IgD-negative memory B cell (primary cell): ENCODE measurements at regions not wholly inside any gene's neighbourhood (a gene's known extent, or its start where the extent isn't known, plus 50 kb on each side); places are given as distances from the start of the nearest gene placed in this dataset.
A peak's percentile ranks its signal among the peaks of the same experiment; 100 is the strongest.
"Not testable (repeated sequence)": the region's sequence is repeated elsewhere in the genome, so short reads cannot be mapped to it uniquely, and the experiment has no call there.

Experiments used
- H3K27ac Mint-ChIP-seq, 3 donors: one replicate each; pipeline ENCODE4 v1.8.0; 2020 to 2022; ENCODE audit warnings: mild to moderate bottlenecking in 3 of 3, mixed read lengths in 3 of 3, moderate library complexity in 1 of 3
- H3K27me3 Mint-ChIP-seq: one replicate; pipeline ENCODE4 v1.8.0; 2021; ENCODE audit warnings: mixed read lengths
- H3K36me3 Mint-ChIP-seq: one replicate; pipeline ENCODE4 v1.8.0; 2020; ENCODE audit warnings: mild to moderate bottlenecking, mixed read lengths
- H3K4me1 Mint-ChIP-seq, 3 donors: one replicate each; pipeline ENCODE4 v1.8.0; 2020 to 2022; ENCODE audit warnings: mixed read lengths in 3 of 3, mild to moderate bottlenecking in 1 of 3
- H3K4me3 Mint-ChIP-seq, 4 donors: one replicate each; pipeline ENCODE4 v1.8.0; 2020 to 2022; ENCODE audit warnings: mild to moderate bottlenecking in 4 of 4, mixed read lengths in 4 of 4, moderate library complexity in 3 of 4
- H3K9me3 Mint-ChIP-seq, 3 donors: one replicate each; pipeline ENCODE4 v1.8.0; 2020 to 2021; ENCODE audit warnings: mixed read lengths in 3 of 3, mild to moderate bottlenecking in 1 of 3

DNA sequence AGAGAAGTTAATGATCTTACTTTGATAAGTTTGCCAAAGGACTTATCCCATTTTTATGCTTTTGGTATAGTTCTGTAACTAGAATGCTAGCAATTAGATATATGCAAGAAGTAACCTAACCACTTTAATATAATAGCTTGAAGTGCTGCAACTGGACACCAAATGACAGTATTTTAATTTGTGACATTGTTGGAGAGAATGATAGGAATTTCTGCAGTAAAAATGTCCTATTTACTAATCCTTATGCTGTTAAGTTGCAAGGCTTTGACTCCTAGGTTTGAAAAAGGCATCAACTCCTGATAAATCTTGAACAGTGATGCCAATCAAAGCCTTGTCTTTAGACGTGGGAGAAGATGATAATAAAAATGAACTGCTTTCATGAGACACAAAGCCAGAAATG lies 726.0 kb upstream of the GJE1 start:
- H3K27me3 Mint-ChIP-seq: peaks cover 5% of the 10 kb centered on the region
- peaks cover 0 to 7% (median 4%) of the 10 kb centered on the region in 3 donors for H3K4me1 Mint-ChIP-seq
- H3K27ac Mint-ChIP-seq: no peak overlapping the region
- H3K9me3 Mint-ChIP-seq: peaks cover 8 to 24% (median 13%) of the 10 kb centered on the region in 3 donors
- H3K4me3 Mint-ChIP-seq: no peak overlapping the region
- H3K36me3 Mint-ChIP-seq: no peaks in the 10 kb centered on the region

DNA sequence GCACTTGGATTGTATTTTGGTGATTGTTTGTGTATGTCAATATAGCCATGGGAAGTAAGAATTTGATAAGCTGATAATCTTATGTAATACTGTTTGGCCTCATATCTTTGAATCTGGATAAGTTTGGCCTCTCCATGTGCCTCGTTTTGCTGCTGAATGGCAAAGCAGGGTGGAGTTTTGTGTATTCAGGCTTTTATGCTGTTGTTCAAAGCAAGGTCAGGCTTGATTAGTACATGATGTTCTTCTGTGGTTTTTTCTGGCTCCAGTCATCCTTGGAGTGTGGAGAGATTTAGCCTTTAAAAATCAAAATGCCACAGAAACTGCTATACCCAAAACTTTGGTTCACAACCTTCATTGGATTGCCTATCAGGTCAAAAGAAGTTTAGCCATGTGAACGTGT lies 728.9 kb upstream of the GJE1 start:
- Mint-ChIP-seq H3K36me3 (no peaks in the 10 kb centered on the region), H3K27ac (no peak overlapping the region), H3K4me1 (peaks cover 0 to 7% (median 4%) of the 10 kb centered on the region in 3 donors), H3K9me3 (peaks cover 3 to 10% (median 9%) of the 10 kb centered on the region in 3 donors), H3K4me3 (no peak overlapping the region), H3K27me3 (peaks cover 3% of the 10 kb centered on the region)

DNA sequence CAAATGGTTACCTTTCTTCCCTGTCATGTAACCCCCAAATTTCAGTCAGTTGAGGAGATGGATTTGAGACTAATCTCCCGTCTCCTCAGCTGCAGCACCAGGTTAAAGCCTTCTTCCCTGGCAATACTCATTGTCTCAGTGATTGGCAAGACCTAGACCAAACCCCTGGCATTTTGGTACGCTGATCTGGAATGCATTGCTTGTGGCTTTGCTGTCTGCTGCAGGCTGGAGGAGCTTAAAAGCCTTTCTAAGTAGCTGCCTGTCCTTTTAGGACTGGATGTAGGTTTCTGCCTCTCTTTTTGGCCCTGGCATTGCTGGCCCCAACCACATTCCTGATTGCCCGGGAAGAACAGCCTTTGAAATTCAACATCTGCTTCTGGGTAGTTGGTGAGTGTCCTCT lies 729.6 kb upstream of the GJE1 start:
- Mint-ChIP-seq H3K9me3 (peaks cover 3% of the 10 kb centered on the region in 3 donors), H3K36me3 (no peaks in the 10 kb centered on the region), H3K4me3 (no peak overlapping the region), H3K4me1 (peaks cover 0 to 7% (median 4%) of the 10 kb centered on the region in 3 donors), H3K27me3 (peaks cover 3% of the 10 kb centered on the region), H3K27ac (peak overlapping the region in 1 of 3 donors; percentile 21)

DNA sequence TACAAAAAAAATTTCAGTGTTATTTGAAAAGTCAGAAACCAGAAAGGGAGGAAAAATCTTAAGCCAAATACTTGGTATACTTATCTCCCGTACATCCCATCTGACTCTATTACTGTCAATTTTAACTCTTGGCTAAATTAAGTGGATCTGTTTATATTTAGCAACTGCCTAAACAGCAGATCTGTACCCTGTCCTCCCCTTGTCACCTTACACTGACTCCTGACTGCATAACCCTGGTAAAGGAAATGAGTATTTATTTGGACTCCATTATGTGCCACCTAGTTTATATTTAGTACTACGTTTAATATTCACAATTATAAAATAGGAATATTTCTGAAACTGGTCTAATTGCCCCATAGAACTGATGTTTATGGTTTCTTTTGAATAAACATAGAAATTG lies 730.2 kb upstream of the GJE1 start:
- peaks cover under 1 to 3% (median 3%) of the 10 kb centered on the region in 3 donors for H3K9me3 Mint-ChIP-seq
- H3K4me1 Mint-ChIP-seq: peaks cover 0 to 7% (median 4%) of the 10 kb centered on the region in 3 donors
- H3K27me3 Mint-ChIP-seq: peaks cover 3% of the 10 kb centered on the region
- no peak overlapping the region for H3K27ac Mint-ChIP-seq
- H3K36me3 Mint-ChIP-seq: no peaks in the 10 kb centered on the region
- H3K4me3 Mint-ChIP-seq: no peak overlapping the region

DNA sequence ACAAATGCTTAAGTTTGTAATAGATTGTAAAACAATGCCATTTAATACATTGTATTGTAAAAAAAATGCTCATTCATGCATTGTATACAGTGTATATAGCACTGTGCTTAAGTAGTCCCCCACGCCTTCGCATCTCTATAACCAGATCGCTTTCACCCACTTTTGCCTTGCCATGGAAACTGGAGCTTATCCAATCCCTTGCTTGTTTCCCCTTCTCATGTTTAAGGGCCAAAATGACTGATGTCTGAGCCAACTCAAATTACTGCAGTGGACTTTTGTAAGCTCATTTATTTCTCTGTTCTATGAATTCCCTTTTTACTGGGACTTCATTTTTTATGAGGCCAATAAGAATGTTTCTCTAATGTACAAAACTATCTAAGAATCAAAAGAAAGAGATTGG lies 730.9 kb upstream of the GJE1 start:
- H3K4me1 Mint-ChIP-seq: peaks cover 0 to 7% (median 4%) of the 10 kb centered on the region in 3 donors
- H3K27ac Mint-ChIP-seq: no peak overlapping the region
- no peak overlapping the region for H3K4me3 Mint-ChIP-seq
- H3K36me3 Mint-ChIP-seq: no peaks in the 10 kb centered on the region
- H3K27me3 Mint-ChIP-seq: peaks cover 3% of the 10 kb centered on the region
- peaks cover 0 to 2% (median 0%) of the 10 kb centered on the region in 3 donors for H3K9me3 Mint-ChIP-seq

DNA sequence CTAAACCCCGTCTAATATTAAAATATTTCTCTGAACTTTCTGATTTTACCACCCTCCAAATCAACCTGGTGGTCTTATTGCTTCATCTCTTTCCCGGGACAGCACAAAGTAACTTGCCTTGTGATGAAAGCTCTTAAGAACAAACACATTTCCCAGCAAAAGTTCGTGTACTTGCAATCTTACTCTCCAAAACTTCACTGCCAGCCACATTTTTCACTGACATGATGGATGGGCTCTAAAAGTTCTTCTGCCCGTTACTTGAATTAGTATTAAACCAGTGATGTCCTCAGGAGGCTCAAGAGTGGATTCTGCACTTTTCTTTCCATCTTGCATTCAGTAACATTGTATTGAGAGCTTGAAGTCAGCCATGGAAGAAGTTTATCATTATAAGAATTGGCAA lies 731.6 kb upstream of the GJE1 start:
- Mint-ChIP-seq H3K36me3 (no peaks in the 10 kb centered on the region), H3K4me3 (no peak overlapping the region), H3K27me3 (peaks cover 3% of the 10 kb centered on the region), H3K4me1 (peaks cover 0 to 7% (median 4%) of the 10 kb centered on the region in 3 donors), H3K9me3 (no peaks in the 10 kb centered on the region), H3K27ac (no peak overlapping the region)

DNA sequence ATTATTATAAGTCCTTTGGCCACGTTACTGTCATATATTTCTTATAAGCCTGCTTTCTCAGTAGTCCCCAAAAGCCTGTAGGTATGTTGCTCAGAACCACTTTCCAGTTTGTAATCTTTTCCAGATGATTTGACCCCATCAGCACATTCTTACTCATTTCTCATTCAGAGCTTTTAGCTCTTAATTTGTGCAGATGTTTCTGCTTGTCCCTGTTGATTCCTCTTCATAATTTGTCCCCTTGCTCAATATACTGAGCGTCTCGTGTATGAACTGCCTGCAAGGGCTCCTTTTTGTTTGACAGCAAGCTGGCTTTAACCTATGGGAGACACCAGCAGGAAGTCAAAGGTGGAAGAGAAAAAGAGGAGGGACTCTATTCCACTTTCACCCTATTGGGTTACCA lies 733.8 kb upstream of the GJE1 start:
- H3K27ac Mint-ChIP-seq: no peak overlapping the region
- H3K36me3 Mint-ChIP-seq: no peaks in the 10 kb centered on the region
- H3K4me1 Mint-ChIP-seq: peaks cover 0 to 7% (median 4%) of the 10 kb centered on the region in 3 donors
- peaks cover 3% of the 10 kb centered on the region for H3K27me3 Mint-ChIP-seq
- H3K4me3 Mint-ChIP-seq: no peak overlapping the region
- no peaks in the 10 kb centered on the region for H3K9me3 Mint-ChIP-seq

DNA sequence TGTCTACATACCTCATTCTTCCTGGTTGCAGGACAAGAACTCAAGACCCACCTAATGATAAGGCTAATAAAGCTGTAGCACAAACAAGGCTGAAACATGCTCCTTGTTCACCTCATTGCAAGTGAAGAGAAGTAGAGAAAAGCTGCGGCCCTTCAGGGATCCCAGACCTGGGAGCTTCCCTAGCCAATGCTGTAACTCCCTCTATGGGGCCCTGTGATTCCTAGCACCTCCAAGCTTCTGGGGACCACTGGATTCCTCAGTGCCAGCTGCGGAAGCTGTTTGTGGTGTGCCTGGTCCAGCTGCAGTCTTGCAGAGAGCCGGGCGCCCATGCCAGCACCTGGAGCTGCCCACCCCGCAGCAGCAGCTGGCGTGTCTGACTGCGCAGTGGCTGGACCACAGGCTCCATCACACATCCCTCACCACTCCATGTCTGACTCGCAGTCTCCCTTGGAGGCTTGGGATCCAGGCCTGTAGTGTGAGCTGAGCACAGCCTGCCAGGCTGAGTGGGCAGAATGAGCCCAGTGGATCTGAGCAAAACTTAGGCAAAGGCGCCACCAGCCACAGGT lies 737.2 kb upstream of the GJE1 start:
- H3K9me3 Mint-ChIP-seq: no peaks in the 10 kb centered on the region
- H3K4me1 Mint-ChIP-seq: peaks cover 0 to 7% (median 2%) of the 10 kb centered on the region in 3 donors
- no peak overlapping the region for H3K27ac Mint-ChIP-seq
- H3K27me3 Mint-ChIP-seq: peaks cover 2% of the 10 kb centered on the region
- no peak overlapping the region for H3K4me3 Mint-ChIP-seq
- H3K36me3 Mint-ChIP-seq: no peaks in the 10 kb centered on the region

DNA sequence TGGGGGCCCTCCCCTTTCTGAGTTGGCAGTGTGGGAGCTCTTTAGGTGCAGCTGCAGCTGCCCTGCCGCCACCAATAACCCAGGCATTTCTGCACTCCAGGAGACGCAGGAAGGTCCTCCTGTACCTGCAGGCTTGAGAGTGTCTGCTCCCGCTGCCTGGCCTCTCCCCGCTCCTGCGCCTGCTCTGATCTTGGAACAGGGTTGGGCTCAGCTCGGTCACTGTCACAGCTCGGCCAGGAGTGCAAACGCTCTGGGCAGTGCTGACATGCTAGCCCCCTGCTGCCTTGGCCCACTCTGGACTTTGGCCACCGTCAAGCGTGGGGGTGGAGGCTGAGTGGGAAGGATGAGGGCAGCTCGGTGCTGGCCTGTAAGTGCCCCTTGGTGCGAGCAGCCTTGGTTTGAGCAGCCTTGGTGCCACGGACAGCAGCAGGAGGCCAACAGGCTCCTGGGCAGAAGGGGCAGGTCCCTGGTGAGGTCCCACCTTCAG lies 738.1 kb upstream of the GJE1 start:
- H3K36me3 Mint-ChIP-seq: no peaks in the 10 kb centered on the region
- H3K4me3 Mint-ChIP-seq: no peak overlapping the region
- peaks cover 0 to 9% (median 2%) of the 10 kb centered on the region in 3 donors for H3K4me1 Mint-ChIP-seq
- peaks cover 2% of the 10 kb centered on the region for H3K27me3 Mint-ChIP-seq
- H3K9me3 Mint-ChIP-seq: no peaks in the 10 kb centered on the region
- H3K27ac Mint-ChIP-seq: no peak overlapping the region

DNA sequence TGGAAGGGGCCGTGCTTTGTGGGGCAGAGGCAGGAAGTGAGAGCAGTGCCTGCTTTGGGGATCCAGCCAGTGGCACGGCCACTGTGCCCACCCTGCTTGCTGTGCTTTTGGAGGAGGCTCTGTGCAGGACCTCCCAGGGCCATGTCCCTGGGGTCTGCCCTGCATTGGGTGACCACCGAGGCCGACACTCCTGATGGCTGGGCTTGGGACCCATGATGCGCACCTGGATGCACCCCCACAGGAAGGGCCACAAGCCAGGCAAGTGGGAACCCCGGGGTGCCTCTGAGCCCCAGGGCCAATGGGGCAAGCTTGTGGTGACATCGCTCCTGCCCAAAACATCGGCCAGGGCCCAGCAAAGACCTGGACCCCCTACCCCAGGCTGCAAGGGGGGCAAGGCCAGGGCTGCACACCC lies 738.6 kb upstream of the GJE1 start:
- Mint-ChIP-seq H3K36me3 (no peaks in the 10 kb centered on the region), H3K27ac (no peak overlapping the region), H3K4me1 (peaks cover 0 to 11% (median 2%) of the 10 kb centered on the region in 3 donors), H3K27me3 (peaks cover 2% of the 10 kb centered on the region), H3K9me3 (no peaks in the 10 kb centered on the region), H3K4me3 (no peak overlapping the region)

DNA sequence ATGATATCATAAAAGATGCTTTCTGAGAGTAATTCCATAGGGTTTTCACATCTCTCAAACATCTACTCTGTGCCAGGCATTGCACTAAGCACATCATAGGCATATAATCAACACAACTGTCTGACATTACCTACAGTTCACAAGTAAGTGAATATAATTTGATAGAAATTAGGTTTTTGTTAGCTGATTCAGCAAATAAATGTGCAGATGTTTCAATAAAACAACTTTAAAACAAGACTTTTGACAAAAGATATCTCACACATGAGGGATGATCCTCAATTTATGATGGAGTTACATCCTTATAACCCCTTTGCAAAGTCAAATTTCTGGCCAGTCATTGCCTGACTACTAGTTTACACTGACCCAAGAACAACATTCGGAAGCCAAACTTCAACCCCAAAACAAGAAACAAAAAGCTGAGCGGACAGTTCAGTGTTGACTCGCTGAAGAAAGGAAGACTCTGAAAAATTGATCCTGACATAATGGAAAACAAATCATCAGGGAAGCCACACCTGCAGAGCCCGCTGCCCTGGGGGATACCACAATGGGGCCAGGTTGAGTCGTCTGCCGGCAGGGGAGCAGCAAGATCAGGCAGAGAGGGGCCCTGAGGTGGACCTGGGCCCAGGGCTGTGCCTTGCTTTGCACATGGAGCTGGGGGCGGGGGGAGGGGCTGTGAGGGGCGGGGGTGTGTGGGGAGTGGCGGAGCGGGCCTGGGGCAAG lies 739.2 kb upstream of the GJE1 start:
- H3K9me3 Mint-ChIP-seq: peaks cover 0 to 2% (median 0%) of the 10 kb centered on the region in 3 donors
- no peaks in the 10 kb centered on the region for H3K36me3 Mint-ChIP-seq
- H3K4me1 Mint-ChIP-seq: peaks cover 0 to 11% (median 2%) of the 10 kb centered on the region in 3 donors
- H3K27me3 Mint-ChIP-seq: peaks cover 2% of the 10 kb centered on the region
- no peak overlapping the region for H3K27ac Mint-ChIP-seq
- no peak overlapping the region for H3K4me3 Mint-ChIP-seq

DNA sequence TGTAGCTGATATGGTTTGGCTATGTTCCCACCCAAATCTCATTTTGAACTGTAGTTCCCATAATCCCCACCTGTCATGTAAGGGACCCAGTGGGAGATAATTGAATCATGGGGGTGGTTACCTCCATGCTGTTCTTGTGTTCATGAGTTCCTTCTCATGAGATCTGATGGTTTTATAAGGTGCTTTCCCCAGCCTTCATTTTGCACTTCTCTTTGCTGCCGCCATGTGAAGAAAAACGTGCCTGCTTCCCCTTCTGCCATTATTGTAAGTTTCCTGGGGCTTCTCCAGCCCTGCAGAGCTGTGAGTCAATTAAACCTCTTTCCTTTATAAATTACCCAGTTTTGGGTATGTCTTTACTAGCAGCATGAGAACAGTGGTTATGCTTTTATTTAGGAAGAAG lies 741.6 kb upstream of the GJE1 start:
- H3K9me3 Mint-ChIP-seq, H3K4me3 Mint-ChIP-seq, H3K36me3 Mint-ChIP-seq, H3K27ac Mint-ChIP-seq, H3K27me3 Mint-ChIP-seq: not testable (repeated sequence)
- peaks cover 2 to 11% (median 4%) of the 10 kb centered on the region in 3 donors for H3K4me1 Mint-ChIP-seq

DNA sequence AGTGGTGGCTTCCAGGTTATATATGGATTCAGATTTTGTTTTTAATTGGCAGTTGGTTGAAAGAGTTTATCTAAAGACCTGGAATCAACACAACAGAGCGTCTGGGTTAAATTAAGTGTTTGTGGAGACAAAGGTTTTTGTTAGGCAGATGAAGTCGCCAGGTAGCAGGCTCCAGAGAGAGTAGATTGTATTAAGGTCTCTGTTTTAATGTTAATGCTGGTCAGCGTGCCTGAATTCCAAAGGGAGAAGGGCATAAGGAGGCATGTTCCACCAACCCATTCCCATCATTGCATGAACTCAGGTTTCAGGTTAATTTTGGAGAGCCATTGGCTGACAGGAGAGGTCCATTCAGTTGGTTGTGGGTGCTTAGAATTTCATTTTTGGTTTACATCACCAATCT lies 744.1 kb upstream of the GJE1 start:
- Mint-ChIP-seq H3K4me3 (no peak overlapping the region), H3K27me3 (peaks cover 5% of the 10 kb centered on the region), H3K9me3 (peaks cover 0 to 2% (median 0%) of the 10 kb centered on the region in 3 donors), H3K36me3 (no peaks in the 10 kb centered on the region), H3K4me1 (peaks cover 4 to 10% (median 6%) of the 10 kb centered on the region in 3 donors), H3K27ac (no peak overlapping the region)

DNA sequence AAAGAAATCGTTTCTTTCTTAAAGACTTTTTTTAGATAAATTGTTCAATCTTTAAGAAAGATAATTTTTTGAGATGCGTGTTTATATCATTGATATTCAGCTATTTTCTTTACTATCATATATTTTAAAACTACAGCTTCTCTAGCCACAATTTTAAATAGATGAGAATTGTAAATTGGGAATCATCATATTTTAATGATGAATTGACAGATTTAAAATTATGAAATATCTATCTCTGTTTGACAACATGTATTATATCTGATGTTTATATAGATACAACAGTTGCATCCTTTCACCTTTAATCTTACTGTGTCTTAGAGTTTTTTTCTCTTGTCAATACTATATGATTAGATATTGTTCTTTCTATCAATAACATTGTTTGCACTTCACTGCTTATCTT lies 762.3 kb upstream of the GJE1 start:
- Mint-ChIP-seq H3K4me3 (no peak overlapping the region), H3K36me3 (peaks cover 1% of the 10 kb centered on the region), H3K27me3 (peaks cover 1% of the 10 kb centered on the region), H3K9me3 (peaks cover 0 to 4% (median 3%) of the 10 kb centered on the region in 3 donors), H3K4me1 (no peaks in the 10 kb centered on the region), H3K27ac (no peak overlapping the region)

DNA sequence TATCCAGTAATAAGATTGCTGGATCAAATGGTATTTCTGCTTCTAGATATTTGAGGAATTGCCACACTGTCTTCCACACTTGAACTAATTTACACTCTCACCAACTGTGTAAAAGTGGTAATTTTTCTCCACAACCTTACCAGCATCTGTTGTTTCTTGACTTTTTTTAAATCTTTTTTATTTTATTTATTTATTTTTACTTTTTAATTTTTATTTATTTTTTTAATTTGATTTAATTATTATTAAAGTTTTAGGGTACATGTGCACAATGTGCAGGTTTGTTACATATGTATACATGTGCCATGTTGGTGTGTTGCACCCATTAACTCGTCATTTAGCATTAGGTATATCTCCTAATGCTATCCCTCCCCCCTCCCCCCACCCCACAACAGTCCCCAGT lies 765.9 kb upstream of the GJE1 start:
- H3K4me3 Mint-ChIP-seq, H3K27me3 Mint-ChIP-seq, H3K4me1 Mint-ChIP-seq, H3K27ac Mint-ChIP-seq, H3K36me3 Mint-ChIP-seq, H3K9me3 Mint-ChIP-seq: not testable (repeated sequence)

DNA sequence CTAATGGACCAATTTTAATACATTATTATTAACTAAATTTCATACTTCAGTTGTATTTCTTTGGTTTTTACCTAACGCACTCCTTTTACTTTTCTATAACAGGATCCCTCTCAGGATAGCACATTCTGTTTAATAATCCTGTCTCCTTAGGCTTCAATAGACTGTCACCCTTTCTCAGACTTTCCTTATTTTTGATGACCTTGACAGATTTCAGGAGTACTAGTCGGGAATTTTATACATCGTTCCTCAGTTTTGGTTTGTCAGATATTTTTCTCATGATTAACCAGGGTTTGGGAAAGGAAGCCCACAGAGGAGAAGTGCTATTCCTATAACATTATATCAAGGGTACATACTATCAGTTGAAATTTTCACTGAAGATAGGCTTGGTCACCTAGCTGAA lies 768.0 kb upstream of the GJE1 start:
- no peak overlapping the region for H3K27ac Mint-ChIP-seq
- H3K9me3 Mint-ChIP-seq: peaks cover 0 to 4% (median 1%) of the 10 kb centered on the region in 3 donors

More for the DNA sequence above, 768.0 kb upstream of the GJE1 start:
- Mint-ChIP-seq H3K4me3 (no peak overlapping the region), H3K36me3 (peaks cover 1% of the 10 kb centered on the region), H3K27me3 (peaks cover 1% of the 10 kb centered on the region), H3K4me1 (peaks cover 1 to 7% (median 6%) of the 10 kb centered on the region in 3 donors)
